Calu3 (cell line): ENCODE measurements at regions not wholly inside any gene's neighbourhood (a gene's known extent, or its start where the extent isn't known, plus 50 kb on each side); places are given as distances from the start of the nearest gene placed in this dataset.

Experiments
- BruUV-seq: library from RNA; stranded (reverse); fragments of 400-500 nt; replicated peaks from 2 replicates; lab custom pipeline; 2021; lab: Mats Ljungman, UMichigan
- CTCF ChIA-PET: fragments of 300-600 bp; sonication (Branson Sonifier 250); formaldehyde crosslinking; loops from one replicate; lab custom pipeline; 2022; ENCODE audit warnings: antibody characterized with exemption; lab: Charles Lee
- DNase-seq: peaks from one replicate; pipeline ENCODE4 v3.0.0; 2022
- H3K27ac Mint-ChIP-seq: one replicate; pipeline ENCODE4 v1.8.0; 2022; ENCODE audit warnings: mixed read lengths; ENCODE audit not compliant: unreplicated experiment
- H3K27me3 Mint-ChIP-seq: one replicate; pipeline ENCODE4 v1.8.0; 2022; ENCODE audit warnings: mixed read lengths; ENCODE audit not compliant: unreplicated experiment
- H3K36me3 Mint-ChIP-seq: one replicate; pipeline ENCODE4 v1.8.0; 2022; ENCODE audit warnings: mild to moderate bottlenecking, moderate library complexity, mixed read lengths; ENCODE audit not compliant: insufficient read depth, unreplicated experiment
- H3K4me1 Mint-ChIP-seq: one replicate; pipeline ENCODE4 v1.8.0; 2022; ENCODE audit warnings: mild to moderate bottlenecking, low read depth, mixed read lengths; ENCODE audit not compliant: unreplicated experiment
- H3K4me3 Mint-ChIP-seq: one replicate; pipeline ENCODE4 v1.8.0; 2022; ENCODE audit warnings: mild to moderate bottlenecking, low read depth, moderate library complexity, mixed read lengths; ENCODE audit not compliant: unreplicated experiment
- H3K9me3 Mint-ChIP-seq: one replicate; pipeline ENCODE4 v1.8.0; 2022; ENCODE audit warnings: low read depth, mixed read lengths; ENCODE audit not compliant: unreplicated experiment
- intact Hi-C: fragments of 100-400 bp; cut with micrococcal nuclease; formaldehyde crosslinking; loops from one replicate; pipeline ENCODE4 v1.10.0; 2022; ENCODE audit not compliant: unreplicated experiment
- TF ChIP-seq, protein P1 (sequence below): fragments of 200-600 bp; IDR thresholded peaks from one replicate; pipeline ENCODE4 v1.8.0; 2022; ENCODE audit warnings: antibody characterized with exemption; ENCODE audit not compliant: unreplicated experiment

- H3K27ac Mint-ChIP-seq: no peak overlapping the region
- intact Hi-C loops: no loop called here
- H3K27me3 Mint-ChIP-seq: no peaks in the 10 kb centered on the region
- peaks cover 15% of the 10 kb centered on the region for H3K9me3 Mint-ChIP-seq
- H3K4me3 Mint-ChIP-seq: no peak overlapping the region
- CTCF ChIA-PET: no interaction called here
- DNase-seq: no peak
- no peaks in the 10 kb centered on the region for H3K36me3 Mint-ChIP-seq
- H3K4me1 Mint-ChIP-seq: no peaks in the 10 kb centered on the region
- TF ChIP-seq, protein P1, sequence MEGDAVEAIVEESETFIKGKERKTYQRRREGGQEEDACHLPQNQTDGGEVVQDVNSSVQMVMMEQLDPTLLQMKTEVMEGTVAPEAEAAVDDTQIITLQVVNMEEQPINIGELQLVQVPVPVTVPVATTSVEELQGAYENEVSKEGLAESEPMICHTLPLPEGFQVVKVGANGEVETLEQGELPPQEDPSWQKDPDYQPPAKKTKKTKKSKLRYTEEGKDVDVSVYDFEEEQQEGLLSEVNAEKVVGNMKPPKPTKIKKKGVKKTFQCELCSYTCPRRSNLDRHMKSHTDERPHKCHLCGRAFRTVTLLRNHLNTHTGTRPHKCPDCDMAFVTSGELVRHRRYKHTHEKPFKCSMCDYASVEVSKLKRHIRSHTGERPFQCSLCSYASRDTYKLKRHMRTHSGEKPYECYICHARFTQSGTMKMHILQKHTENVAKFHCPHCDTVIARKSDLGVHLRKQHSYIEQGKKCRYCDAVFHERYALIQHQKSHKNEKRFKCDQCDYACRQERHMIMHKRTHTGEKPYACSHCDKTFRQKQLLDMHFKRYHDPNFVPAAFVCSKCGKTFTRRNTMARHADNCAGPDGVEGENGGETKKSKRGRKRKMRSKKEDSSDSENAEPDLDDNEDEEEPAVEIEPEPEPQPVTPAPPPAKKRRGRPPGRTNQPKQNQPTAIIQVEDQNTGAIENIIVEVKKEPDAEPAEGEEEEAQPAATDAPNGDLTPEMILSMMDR: no peak
- no TSS peak for BruUV-seq
Observed at GRCh38 chr2:5145801-5146200, 546.4 kb upstream of the SOX11 start.

GRCh38 chr2:5148392-5149085 is 543.6 kb upstream of the SOX11 start:
- no peak for DNase-seq
- intact Hi-C loops: no loop called here
- Mint-ChIP-seq H3K4me3 (no peak overlapping the region), H3K9me3 (peaks cover 19% of the 10 kb centered on the region), H3K4me1 (no peaks in the 10 kb centered on the region), H3K36me3 (no peaks in the 10 kb centered on the region), H3K27ac (no peak overlapping the region), H3K27me3 (no peaks in the 10 kb centered on the region)
- no TSS peak for BruUV-seq
- CTCF ChIA-PET: no interaction called here
- TF ChIP-seq, protein P1: no peak

DNA sequence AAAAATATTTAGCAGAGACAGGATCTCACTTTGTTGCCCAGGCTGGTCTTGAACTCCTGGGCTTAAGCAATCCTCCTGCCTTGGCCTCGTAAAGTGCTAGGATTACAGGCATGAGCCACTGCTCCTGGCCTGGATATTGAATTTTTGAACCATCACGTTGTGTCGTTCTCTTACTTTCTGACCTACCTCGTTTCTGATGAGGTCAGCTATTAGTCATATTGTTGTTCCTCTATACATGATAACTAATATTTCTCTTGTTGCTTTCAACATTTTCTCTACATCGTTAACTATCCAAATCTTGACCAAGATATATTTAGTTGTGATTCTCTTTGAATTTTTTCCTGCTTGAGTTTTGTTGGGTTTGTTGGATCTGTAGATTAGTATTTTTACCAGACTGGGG is 541.3 kb upstream of the SOX11 start:
- Mint-ChIP-seq H3K27ac (no peak overlapping the region), H3K4me1 (no peaks in the 10 kb centered on the region), H3K36me3 (no peaks in the 10 kb centered on the region), H3K4me3 (no peak overlapping the region), H3K9me3 (peaks cover 17% of the 10 kb centered on the region), H3K27me3 (no peaks in the 10 kb centered on the region)
- CTCF ChIA-PET: no interaction called here
- TF ChIP-seq, protein P1: no peak
- intact Hi-C loops: no loop called here
- no TSS peak for BruUV-seq
- DNase-seq: no peak

- peaks cover 12% of the 10 kb centered on the region for H3K9me3 Mint-ChIP-seq
- no peaks in the 10 kb centered on the region for H3K36me3 Mint-ChIP-seq
- BruUV-seq: no TSS peak
- TF ChIP-seq, protein P1: no peak
- H3K4me3 Mint-ChIP-seq: no peak overlapping the region
- CTCF ChIA-PET: no interaction called here
- H3K27me3 Mint-ChIP-seq: no peaks in the 10 kb centered on the region
- DNase-seq: no peak
- no peak overlapping the region for H3K27ac Mint-ChIP-seq
- H3K4me1 Mint-ChIP-seq: no peaks in the 10 kb centered on the region
- intact Hi-C loops: no loop called here
Observed at GRCh38 chr2:5164776-5165525, 527.2 kb upstream of the SOX11 start.
